IMR-90 (cell line): ENCODE measurements at regions not wholly inside any gene's neighbourhood (a gene's known extent, or its start where the extent isn't known, plus 50 kb on each side); places are given as distances from the start of the nearest gene placed in this dataset.

Source experiments
- ATAC-seq: fragments of 200-7000 bp; cut with Tn5 transposase; 2 replicates; pipeline ENCODE4 v1.9.1; 2020; ENCODE audit warnings: low read depth, mild to moderate bottlenecking, moderate library complexity
- BruUV-seq: library from RNA; stranded (reverse); fragments of 400-500 nt; replicated peaks from 2 replicates; lab custom pipeline; 2021; lab: Mats Ljungman, UMichigan
- CTCF ChIA-PET: fragments of 300-600 bp; formaldehyde crosslinking; extraction: SDS; loops from one replicate; lab custom pipeline; 2021; ENCODE audit warnings: antibody characterized with exemption; lab: Yijun Ruan, JAX
- POLR2A ChIA-PET: fragments of 300-600 bp; sonication (Branson Sonifier 250); formaldehyde crosslinking; loops from one replicate; lab custom pipeline; 2022; ENCODE audit warnings: antibody characterized with exemption; ENCODE audit not compliant: unreplicated experiment; lab: Charles Lee
- DNase-seq: peaks from one replicate; pipeline ENCODE4 v3.0.0; 2013
- H2AFZ ChIP-seq: replicated peaks from 2 replicates; pipeline ENCODE3; 2013; ENCODE audit warnings: low read length, mild to moderate bottlenecking; ENCODE audit not compliant: poor library complexity
- H2AK5ac ChIP-seq: 2 replicates; pipeline ENCODE4 v1.6.1; 2013; ENCODE audit warnings: low read depth, low read length, inconsistent platforms
- H2AK9ac ChIP-seq: replicated peaks from 2 replicates; pipeline ENCODE3; 2013; ENCODE audit warnings: mild to moderate bottlenecking, low read depth, low read length, moderate library complexity; ENCODE audit not compliant: poor library complexity
- H2BK120ac ChIP-seq: 2 replicates; pipeline ENCODE4 v1.6.1; 2013; ENCODE audit warnings: low read depth, low read length, inconsistent platforms
- H2BK15ac ChIP-seq: 3 replicates; pipeline ENCODE4 v1.6.1; 2013; ENCODE audit warnings: low read depth, low read length, inconsistent platforms
- H2BK20ac ChIP-seq: 2 replicates; pipeline ENCODE4 v1.6.1; 2013; ENCODE audit warnings: low read depth, mild to moderate bottlenecking, inconsistent platforms, low read length, moderate library complexity
- H2BK5ac ChIP-seq: 2 replicates; pipeline ENCODE4 v1.6.1; 2013; ENCODE audit warnings: mild to moderate bottlenecking, low read depth, low read length, inconsistent platforms; ENCODE audit not compliant: poor library complexity, severe bottlenecking
- H3K14ac ChIP-seq: replicated peaks from 2 replicates; pipeline ENCODE4 v1.6.1; 2013; ENCODE audit warnings: low read depth, low read length, inconsistent platforms
- H3K18ac ChIP-seq: 2 replicates; pipeline ENCODE4 v1.6.1; 2013; ENCODE audit warnings: low read depth, low read length, control low read depth
- H3K23ac ChIP-seq: 2 replicates; pipeline ENCODE4 v1.6.1; 2013; ENCODE audit warnings: low read depth, low read length, inconsistent platforms
- H3K27ac ChIP-seq: 2 replicates; pipeline ENCODE4 v1.5.1; 2013; ENCODE audit warnings: mild to moderate bottlenecking, control low read depth, low read length; ENCODE audit not compliant: insufficient read depth
- H3K27me3 ChIP-seq: 2 replicates; pipeline ENCODE4 v1.6.1; 2013; ENCODE audit warnings: low read length; ENCODE audit not compliant: control insufficient read depth, insufficient read depth
- H3K36me3 ChIP-seq: 2 replicates; pipeline ENCODE4 v1.6.1; 2013; ENCODE audit warnings: low read length, mixed read lengths; ENCODE audit not compliant: control insufficient read depth, insufficient read depth
- H3K4ac ChIP-seq: 2 replicates; pipeline ENCODE4 v1.6.1; 2013; ENCODE audit warnings: low read depth, low read length, inconsistent platforms
- H3K4me1 ChIP-seq: 2 replicates; pipeline ENCODE4 v1.6.1; 2013; ENCODE audit warnings: low read length, mixed read lengths; ENCODE audit not compliant: control insufficient read depth, insufficient read depth
- H3K4me2 ChIP-seq: 2 replicates; pipeline ENCODE4 v1.6.1; 2013; ENCODE audit warnings: low read depth, mild to moderate bottlenecking, control low read depth, low read length, moderate library complexity
- H3K4me3 ChIP-seq: 2 replicates; pipeline ENCODE4 v1.5.1; 2013; ENCODE audit warnings: low read depth, mild to moderate bottlenecking, control low read depth, low read length, moderate library complexity; ENCODE audit not compliant: insufficient read depth
- H3K56ac ChIP-seq: 2 replicates; pipeline ENCODE4 v1.6.1; 2013; ENCODE audit warnings: low read length, inconsistent platforms; ENCODE audit not compliant: insufficient read depth; ENCODE audit errors: extremely low read depth
- H3K79me1 ChIP-seq, 2 experiments: 2 replicates each; pipeline ENCODE4 v1.6.1; 2013; ENCODE audit warnings: low read length in 2 of 2, inconsistent platforms in 1 of 2, low read depth in 1 of 2
- H3K9ac ChIP-seq: 2 replicates; pipeline ENCODE4 v1.6.1; 2013; ENCODE audit warnings: low read depth, low read length, control low read depth
- H3K9me1 ChIP-seq: 2 replicates; pipeline ENCODE4 v1.6.1; 2013; ENCODE audit warnings: low read length, inconsistent platforms; ENCODE audit not compliant: insufficient read depth
- H3K9me3 ChIP-seq: 2 replicates; pipeline ENCODE4 v1.6.1; 2013; ENCODE audit warnings: low read length; ENCODE audit not compliant: control insufficient read depth, insufficient read depth
- H4K20me1 ChIP-seq: 2 replicates; pipeline ENCODE4 v1.6.1; 2013; ENCODE audit warnings: low read length, inconsistent platforms; ENCODE audit not compliant: insufficient read depth
- H4K5ac ChIP-seq: 2 replicates; pipeline ENCODE4 v1.6.1; 2013; ENCODE audit warnings: mild to moderate bottlenecking, low read depth, low read length, control low read depth
- H4K8ac ChIP-seq, 2 experiments: 2 replicates each; pipeline ENCODE4 v1.6.1; 2013; ENCODE audit warnings: low read depth in 2 of 2, low read length in 2 of 2, control low read depth in 1 of 2, inconsistent platforms in 1 of 2
- H4K91ac ChIP-seq: 2 replicates; pipeline ENCODE4 v1.6.1; 2013; ENCODE audit warnings: low read depth, low read length, inconsistent platforms; ENCODE audit not compliant: insufficient read depth
- BHLHE40 ChIP-seq: fragments of 150-350 bp; IDR thresholded peaks from 2 replicates; pipeline ENCODE4 v1.6.1; 2016; ENCODE audit warnings: mild to moderate bottlenecking, low read depth, low read length
- CEBPB ChIP-seq: IDR thresholded peaks from 2 replicates; pipeline ENCODE4 v1.6.1; 2012; ENCODE audit warnings: low read depth, low read length, improper control_type of control experiment
- CTCF ChIP-seq: conservative IDR thresholded peaks from 2 replicates; pipeline ENCODE4 v1.5.1; 2012; ENCODE audit warnings: mild to moderate bottlenecking, low read depth, low read length, improper control_type of control experiment
- MAFK ChIP-seq: IDR thresholded peaks from 2 replicates; pipeline ENCODE4 v1.6.1; 2012; ENCODE audit warnings: low read depth, low read length, improper control_type of control experiment
- MXI1 ChIP-seq: IDR thresholded peaks from 2 replicates; pipeline ENCODE4 v1.6.1; 2012; ENCODE audit warnings: low read depth, mild to moderate bottlenecking, low read length, moderate library complexity, borderline replicate concordance
- NFE2L2 ChIP-seq: fragments of 150-350 bp; IDR thresholded peaks from 2 replicates; pipeline ENCODE4 v1.6.1; 2016; ENCODE audit warnings: low read depth, mild to moderate bottlenecking, low read length
- RCOR1 ChIP-seq: IDR thresholded peaks from 2 replicates; pipeline ENCODE4 v1.6.1; 2012; ENCODE audit warnings: mild to moderate bottlenecking, low read length, improper control_type of control experiment; ENCODE audit not compliant: insufficient replicate concordance
- RFX5 ChIP-seq: IDR thresholded peaks from 2 replicates; pipeline ENCODE4 v1.8.0; 2012; ENCODE audit warnings: low read depth, mild to moderate bottlenecking, low read length, moderate library complexity
- SMC3 ChIP-seq: fragments of 150-350 bp; IDR thresholded peaks from 2 replicates; pipeline ENCODE4 v1.6.1; 2016; ENCODE audit warnings: low read depth, mild to moderate bottlenecking, antibody characterized with exemption, low read length, moderate library complexity
- WGBS, 2 experiments: methylation state at CpG; one replicate each; pipeline versions ENCODE4 v1.1.5 to v1.1.7; 2013; ENCODE audit warnings: missing lambda C conversion rate in 2 of 2; ENCODE audit not compliant: insufficient read length in 1 of 2; ENCODE audit errors: extremely low coverage in 2 of 2; 5-methylcytosine and 5-hydroxymethylcytosine counted together
- dilution Hi-C: fragments of 300-500 bp; cut with HindIII; formaldehyde crosslinking; loops from one replicate; pipeline ENCODE4 v1.14.3; 2018; ENCODE audit warnings: low sequenced_read_pairs; ENCODE audit not compliant: unreplicated experiment
- in situ Hi-C: fragments of 300-500 bp; cut with MboI; formaldehyde crosslinking; loops from 3 replicates; pipeline ENCODE4 v1.14.3; 2019; ENCODE audit warnings: low sequenced_read_pairs, inconsistent platforms, mixed read lengths
- intact Hi-C: fragments of 100-400 bp; cut with micrococcal nuclease; formaldehyde crosslinking; loops from 2 replicates; pipeline ENCODE4 v1.10.0; 2022
- TF ChIP-seq, protein P1 (sequence below): fragments of 150-350 bp; IDR thresholded peaks from 2 replicates; pipeline ENCODE4 v1.6.1; 2017; ENCODE audit warnings: mild to moderate bottlenecking, antibody characterized with exemption, low read length, low read depth
- TF ChIP-seq, protein P2 (sequence below): fragments of 150-350 bp; IDR thresholded peaks from 2 replicates; pipeline ENCODE4 v1.6.1; 2016; ENCODE audit warnings: low read depth, mild to moderate bottlenecking, low read length, moderate library complexity, borderline replicate concordance

DNA sequence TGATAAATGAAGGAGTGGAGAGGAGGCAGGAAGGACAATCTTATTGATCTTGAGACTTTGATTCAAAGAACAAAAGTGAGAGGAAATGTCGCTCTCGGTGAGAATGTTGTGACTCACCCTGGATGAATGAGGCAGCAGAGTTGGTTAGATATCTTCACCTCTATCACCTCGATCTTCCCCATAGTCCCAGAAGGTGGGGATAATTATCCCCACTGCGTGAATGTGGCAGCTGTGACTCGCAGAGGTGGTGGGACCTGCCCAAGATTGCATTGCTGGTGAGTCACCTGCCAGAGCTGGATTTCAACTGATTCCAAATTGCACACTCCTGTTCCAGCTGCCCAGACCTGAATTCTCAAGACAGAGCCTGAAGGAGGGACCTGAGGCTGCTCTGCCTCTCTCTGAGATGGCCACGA, 105.0 kb downstream of the MATN1 start:
- ChIA-PET CTCF (no interaction called here), POLR2A (no interaction called here)
- H2AK5ac ChIP-seq, result no peak overlapping the region
- no peak overlapping the region for H3K14ac ChIP-seq
- H3K27me3 ChIP-seq, result no peaks in the 10 kb centered on the region; the same call in 1 of the 2 replicates
- H3K56ac ChIP-seq, result no peak overlapping the region
- intact Hi-C loops, result no loop called here
- H3K9me1 ChIP-seq, result no peaks in the 10 kb centered on the region
- no peak overlapping the region for H2AFZ ChIP-seq
- no TSS peak for BruUV-seq
- no peak overlapping the region for H2AK9ac ChIP-seq
- no peak overlapping the region for H3K4ac ChIP-seq
- H4K20me1 ChIP-seq, result no peaks in the 10 kb centered on the region
- no peak overlapping the region for H3K18ac ChIP-seq
- no peak overlapping the region for H2BK120ac ChIP-seq
- H2BK5ac ChIP-seq, result no peak overlapping the region
- no peak overlapping the region for H4K5ac ChIP-seq
- DNase-seq (no peak), ATAC-seq (no peak)
- H3K9me3 ChIP-seq, result no peaks in the 10 kb centered on the region
- WGBS, 2 experiments, result 0% methylated on average over 1 of the region's 6 CpGs; no CpG with 5 or more reads in 1 of the 2 experiments
- dilution Hi-C loops, result no loop called here
- TF ChIP-seq RFX5 (no peak), CEBPB (no peak), BHLHE40 (no peak), MAFK (no peak), CTCF (no peak), SMC3 (no peak), RCOR1 (no peak), MXI1 (no peak), NFE2L2 (no peak)
- TF ChIP-seq, protein P1, sequence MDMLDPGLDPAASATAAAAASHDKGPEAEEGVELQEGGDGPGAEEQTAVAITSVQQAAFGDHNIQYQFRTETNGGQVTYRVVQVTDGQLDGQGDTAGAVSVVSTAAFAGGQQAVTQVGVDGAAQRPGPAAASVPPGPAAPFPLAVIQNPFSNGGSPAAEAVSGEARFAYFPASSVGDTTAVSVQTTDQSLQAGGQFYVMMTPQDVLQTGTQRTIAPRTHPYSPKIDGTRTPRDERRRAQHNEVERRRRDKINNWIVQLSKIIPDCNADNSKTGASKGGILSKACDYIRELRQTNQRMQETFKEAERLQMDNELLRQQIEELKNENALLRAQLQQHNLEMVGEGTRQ, result no peak
- TF ChIP-seq, protein P2, sequence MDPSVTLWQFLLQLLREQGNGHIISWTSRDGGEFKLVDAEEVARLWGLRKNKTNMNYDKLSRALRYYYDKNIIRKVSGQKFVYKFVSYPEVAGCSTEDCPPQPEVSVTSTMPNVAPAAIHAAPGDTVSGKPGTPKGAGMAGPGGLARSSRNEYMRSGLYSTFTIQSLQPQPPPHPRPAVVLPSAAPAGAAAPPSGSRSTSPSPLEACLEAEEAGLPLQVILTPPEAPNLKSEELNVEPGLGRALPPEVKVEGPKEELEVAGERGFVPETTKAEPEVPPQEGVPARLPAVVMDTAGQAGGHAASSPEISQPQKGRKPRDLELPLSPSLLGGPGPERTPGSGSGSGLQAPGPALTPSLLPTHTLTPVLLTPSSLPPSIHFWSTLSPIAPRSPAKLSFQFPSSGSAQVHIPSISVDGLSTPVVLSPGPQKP, result no peak
- H2BK15ac ChIP-seq, result no peak overlapping the region
- no peak overlapping the region for H3K23ac ChIP-seq
- H3K4me3 ChIP-seq, result no peak overlapping the region
- no peaks in the 10 kb centered on the region for H3K36me3 ChIP-seq
- no peak overlapping the region for H3K27ac ChIP-seq
- no peak overlapping the region for H4K91ac ChIP-seq
- no peak overlapping the region for H3K4me2 ChIP-seq
- H4K8ac ChIP-seq, result no peak overlapping the region
- no peaks in the 10 kb centered on the region for H3K79me1 ChIP-seq
- in situ Hi-C loops, result no loop called here
- H3K9ac ChIP-seq, result no peak overlapping the region
- no peaks in the 10 kb centered on the region for H3K4me1 ChIP-seq
- H2BK20ac ChIP-seq, result no peak overlapping the region
